GM21515 (cell line): ENCODE measurements at regions not wholly inside any gene's neighbourhood (a gene's known extent, or its start where the extent isn't known, plus 50 kb on each side); places are given as distances from the start of the nearest gene placed in this dataset.
"Not testable (repeated sequence)": the region's sequence is repeated elsewhere in the genome, so short reads cannot be mapped to it uniquely, and the experiment has no call there.

Source experiments
- ATAC-seq: cut with Tn5 transposase; IDR thresholded peaks from one replicate; pipeline ENCODE4 v1.9.1; 2021; ENCODE audit not compliant: unreplicated experiment

DNA sequence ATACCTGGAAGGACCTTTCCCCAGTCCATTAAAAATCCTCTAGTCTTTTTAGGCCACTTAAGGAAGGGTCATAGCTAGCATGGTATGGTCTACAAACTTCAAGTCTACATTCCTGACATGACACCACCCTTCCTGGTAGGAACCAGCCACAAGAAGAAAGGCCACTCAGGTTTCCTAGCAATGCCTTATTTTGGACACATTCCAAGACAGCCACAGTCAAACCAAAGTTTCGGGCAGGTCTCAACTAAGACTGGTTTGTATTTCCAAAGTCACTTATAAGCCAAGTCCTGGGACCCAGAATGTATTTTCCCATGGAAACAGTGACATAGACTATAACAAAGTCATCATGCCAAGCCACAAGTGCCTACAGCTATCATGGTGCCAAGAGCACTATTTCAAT lies 50.6 kb upstream of the SLC44A3 start:
- no peak for ATAC-seq

GRCh38 chr1:94768036-94768435 lies 52.1 kb upstream of the SLC44A3 start:
- ATAC-seq, result no peak

DNA sequence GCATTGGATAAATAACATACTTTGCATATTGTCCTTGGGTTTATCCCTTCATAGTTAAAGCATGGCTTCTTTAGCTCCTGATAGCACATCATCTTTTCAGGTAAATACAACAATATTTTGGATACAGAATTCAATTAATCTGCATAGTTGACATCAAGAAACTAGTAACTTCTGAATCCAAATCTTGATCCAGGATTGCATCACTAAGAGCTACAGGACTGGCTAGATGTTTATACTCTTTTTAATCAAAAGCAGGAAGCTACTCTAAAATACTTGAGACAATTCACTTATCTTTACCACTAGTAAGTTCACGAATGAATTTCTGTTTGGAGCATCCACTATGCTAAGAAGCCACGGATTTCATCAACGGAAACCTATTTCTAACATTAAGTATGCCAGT lies 54.2 kb upstream of the SLC44A3 start:
- no peak for ATAC-seq

- ATAC-seq, result no peak
These were observed 61.0 kb upstream of the SLC44A3 start for GRCh38 chr1:94759188-94759587.

DNA sequence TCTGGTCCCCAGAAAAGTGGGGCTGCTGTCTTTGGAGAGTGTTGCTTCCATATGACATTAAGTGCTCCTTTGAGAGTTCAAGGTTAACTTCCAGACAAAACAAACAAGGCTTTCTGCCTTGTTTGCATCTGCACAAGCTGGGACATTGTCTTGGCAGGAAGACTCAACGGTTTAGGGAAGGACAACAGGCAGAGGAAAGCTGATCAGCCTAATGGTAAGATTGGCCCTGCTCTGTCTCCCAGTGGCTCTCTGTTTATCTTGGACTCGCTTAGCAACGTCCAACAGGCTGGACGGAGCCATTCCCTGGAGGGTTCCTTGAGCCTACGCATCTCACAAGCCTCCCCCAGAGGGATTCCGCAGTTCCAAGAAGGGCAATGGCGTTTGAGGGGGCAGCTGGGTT lies 62.2 kb upstream of the SLC44A3 start:
- no peak for ATAC-seq

DNA sequence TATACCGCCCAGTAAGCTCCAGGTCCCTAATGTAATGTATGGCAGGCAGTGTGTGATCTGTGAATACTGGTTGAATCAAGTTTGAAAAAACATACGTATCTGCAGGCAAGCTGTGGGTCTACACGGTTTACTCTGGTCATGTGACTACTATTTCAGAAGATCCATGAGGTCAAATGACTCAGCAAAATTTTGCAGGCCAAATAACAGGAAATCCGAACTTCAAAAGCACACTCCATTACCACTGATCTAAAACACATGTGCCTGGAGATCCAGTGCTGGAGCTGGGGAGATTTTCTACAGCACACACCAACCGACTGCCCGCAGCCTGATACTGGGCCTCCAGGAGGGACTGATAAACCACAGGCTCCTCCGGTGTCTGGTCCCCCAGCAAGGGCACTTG lies 64.5 kb upstream of the SLC44A3 start:
- no peak for ATAC-seq

GRCh38 chr1:94755016-94755415 lies 65.1 kb upstream of the SLC44A3 start:
- not testable (repeated sequence) for ATAC-seq

DNA sequence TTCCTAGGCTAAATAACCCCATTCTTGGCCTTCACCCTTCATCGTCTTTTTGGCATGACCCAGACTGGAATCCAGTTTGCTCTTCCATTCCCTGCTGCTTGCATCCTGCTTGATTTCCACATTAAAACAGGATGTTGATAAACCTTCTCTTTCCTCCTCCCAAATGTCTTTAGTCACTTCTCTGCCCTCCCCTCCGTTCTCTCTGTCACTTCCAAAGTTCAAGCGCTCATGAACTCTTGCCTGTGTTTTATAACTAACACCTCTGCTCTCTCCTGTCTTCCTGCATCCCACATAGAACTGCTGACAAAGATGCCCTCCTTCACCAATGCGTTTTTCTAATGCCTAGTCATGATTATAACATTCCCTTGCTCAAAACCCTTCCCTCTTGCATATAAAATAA lies 65.6 kb upstream of the SLC44A3 start:
- ATAC-seq, result no peak

GRCh38 chr1:94754095-94754494 lies 66.1 kb upstream of the SLC44A3 start:
- no peak for ATAC-seq

GRCh38 chr1:94753171-94753972 lies 66.8 kb upstream of the SLC44A3 start:
- ATAC-seq, result no peak

- ATAC-seq, result not testable (repeated sequence)
These were observed 68.7 kb upstream of the SLC44A3 start for GRCh38 chr1:94751483-94751882.

GRCh38 chr1:94746635-94747525 lies 73.3 kb upstream of the SLC44A3 start:
- no peak for ATAC-seq

DNA sequence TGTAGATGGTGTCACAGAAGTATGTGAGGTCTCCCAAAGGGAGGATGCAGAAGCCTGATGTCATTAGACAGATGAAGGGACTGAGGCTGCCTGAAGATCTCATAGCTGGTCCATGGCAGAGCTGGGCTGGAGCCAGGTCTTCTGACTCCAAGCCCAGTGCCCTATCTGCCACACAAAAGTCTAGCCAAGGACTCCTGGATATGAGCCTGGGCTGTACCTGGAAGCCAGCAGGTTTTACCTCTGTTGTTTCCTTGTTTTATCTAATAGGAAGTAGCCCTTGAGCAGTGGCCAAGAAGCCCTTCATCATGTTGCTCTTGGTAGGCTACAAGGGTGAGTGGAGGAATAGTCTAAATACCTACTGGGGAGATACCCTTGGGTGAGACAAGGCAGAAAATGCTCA lies 74.4 kb upstream of the SLC44A3 start:
- no peak for ATAC-seq

- ATAC-seq, result no peak
These were observed 76.3 kb upstream of the SLC44A3 start for GRCh38 chr1:94743862-94744261.

DNA sequence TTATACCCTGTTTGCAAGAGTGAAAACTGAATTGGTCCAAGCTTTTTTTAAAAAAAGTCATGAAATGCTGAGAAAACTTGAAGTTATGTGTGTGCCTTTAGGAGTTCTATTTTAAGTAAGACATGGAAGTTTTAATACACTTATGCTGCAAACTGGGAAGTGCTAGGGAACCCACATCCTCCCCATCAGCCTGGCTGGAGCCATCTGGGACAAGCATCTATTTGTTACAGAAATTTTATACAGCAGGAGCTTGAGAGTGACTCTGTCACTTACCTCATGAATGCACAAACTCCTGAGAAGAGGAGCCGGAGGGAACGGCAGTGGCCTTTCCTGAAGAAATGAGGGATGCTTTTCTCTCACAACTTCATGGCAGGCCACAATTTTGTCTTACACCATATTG lies 78.2 kb upstream of the SLC44A3 start:
- no peak for ATAC-seq

DNA sequence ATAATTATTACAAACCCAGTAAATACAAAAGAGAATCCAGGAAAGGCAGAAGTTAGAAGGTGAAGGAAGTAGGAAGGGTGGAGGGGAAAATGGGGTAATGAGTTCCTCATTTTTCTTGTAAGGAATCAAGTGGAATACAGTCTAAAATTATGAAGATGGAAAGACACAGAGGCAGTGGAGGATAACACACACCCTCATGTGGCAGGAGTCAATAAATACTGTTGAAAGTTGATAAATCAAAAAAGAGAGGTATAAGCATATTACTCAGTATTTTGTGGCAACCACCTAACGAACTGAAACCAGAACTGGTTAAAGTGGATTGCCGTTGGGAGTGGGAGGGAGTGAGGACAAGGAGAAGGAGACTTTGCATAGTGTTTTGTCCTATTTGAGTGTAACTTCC lies 78.6 kb upstream of the SLC44A3 start:
- ATAC-seq, result no peak

DNA sequence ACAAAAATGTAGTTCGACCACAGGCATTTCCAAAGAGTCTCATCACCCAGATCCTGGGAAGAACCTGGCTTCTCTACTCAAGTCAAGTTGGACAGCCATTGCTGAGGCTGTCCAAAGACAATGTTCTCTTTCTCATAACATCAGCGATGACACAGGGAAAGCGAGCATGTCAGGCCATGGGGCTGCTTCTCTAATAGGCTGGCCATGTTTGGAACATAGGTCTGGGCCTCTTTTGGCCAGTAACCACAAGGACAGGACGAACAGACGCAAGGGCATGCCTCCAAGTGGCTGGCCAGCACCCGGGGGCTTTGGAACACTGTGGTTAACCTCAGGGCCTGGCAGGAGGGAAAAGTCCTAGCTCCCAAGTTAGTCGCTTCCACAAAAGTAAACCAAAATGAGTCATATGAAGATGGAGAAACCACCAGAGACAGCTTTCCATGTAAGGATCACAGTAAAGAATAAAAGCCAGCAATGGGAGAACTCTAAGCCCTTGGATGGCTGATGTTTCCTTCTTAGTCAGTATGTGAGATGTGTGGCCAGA lies 80.6 kb upstream of the SLC44A3 start:
- no peak for ATAC-seq

- ATAC-seq, result no peak
These were observed 81.8 kb upstream of the SLC44A3 start for GRCh38 chr1:94738371-94738770.

DNA sequence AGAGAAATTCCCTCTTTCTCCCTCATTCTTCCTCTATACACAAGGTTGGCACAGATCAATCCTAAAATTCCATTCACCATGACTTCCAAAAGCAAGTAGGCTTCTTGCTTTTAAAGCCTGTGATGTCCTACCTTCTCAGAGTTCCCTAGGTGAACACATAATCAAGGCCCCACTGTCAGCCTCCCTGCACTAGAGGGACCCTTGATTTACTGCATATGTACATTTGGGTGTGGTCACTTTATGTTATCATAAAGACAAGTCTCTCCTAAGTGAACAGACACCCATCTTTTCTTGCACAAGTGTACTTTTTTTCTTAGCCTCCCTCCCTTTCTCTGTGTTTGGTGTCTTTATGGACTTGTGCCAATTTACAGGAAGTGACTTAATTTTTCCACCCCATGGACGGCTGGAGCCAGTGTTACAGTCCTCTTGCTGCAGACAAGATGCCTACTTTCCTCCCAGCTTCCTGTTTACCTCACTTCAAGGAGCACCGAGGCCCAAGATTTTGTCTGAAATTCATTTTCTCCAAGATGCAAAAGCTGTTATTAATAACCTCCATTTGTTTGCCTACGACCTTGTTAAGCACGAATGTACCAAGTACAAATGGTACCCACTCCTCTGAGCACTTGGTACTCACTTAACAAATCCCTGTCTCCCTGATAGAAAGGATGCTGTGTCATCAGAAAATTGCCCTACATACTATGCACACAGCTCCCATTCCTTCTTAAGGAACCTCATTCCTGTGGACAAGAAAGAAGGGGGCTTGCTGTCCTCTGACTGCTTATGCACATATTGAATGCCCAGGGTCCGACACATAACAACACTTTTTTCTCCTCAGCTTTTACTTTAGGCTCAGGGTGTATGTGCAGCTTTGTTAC lies 82.8 kb upstream of the SLC44A3 start:
- no peak for ATAC-seq

DNA sequence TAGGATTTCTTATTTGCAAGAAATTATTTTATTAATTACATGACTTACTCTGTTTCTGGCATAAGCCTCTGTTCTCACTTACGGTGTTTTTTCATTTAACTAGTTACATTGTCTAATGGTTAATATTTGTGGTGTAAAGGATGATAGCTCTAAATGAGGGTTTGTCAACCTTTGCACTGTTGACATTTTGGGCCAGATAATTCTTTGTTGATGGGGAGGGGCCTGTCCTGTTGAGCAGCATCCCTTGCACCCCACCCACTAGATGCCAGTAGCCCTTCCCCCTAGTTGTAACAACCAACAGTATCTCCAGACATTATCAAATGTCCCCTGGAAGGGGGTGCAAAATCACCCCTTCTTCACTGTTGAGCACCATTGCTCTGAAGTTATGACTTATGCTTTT lies 83.6 kb upstream of the SLC44A3 start:
- no peak for ATAC-seq

DNA sequence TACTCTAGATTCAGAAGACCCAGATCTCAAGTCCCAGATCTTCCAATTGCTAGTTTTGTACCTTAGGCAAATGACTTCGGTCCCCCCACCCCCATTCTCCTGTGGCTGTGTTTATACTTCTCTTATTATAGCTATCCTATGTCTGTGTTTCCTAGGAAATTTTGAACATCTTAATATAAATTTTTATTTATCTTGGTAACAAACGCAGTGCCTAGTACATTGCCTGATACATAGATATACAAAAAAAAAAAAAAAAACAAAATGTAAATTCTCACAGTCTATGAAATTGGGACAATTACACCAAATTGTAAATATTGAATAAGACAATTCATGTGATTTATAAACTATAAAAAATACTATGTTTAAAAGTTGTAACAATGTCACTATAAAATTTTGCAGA lies 84.1 kb upstream of the SLC44A3 start:
- ATAC-seq, result no peak
